ENCODE measurements at regions not wholly inside any gene's neighbourhood (a gene's known extent, or its start where the extent isn't known, plus 50 kb on each side); places are given as distances from the start of the nearest gene placed in this dataset.

GRCh38 chr3:168850109-168850508, 754.4 kb upstream of the GOLIM4 start:
- no peak for DNase-seq
- TF ChIP-seq EP300 (IDR thresholded peaks at IDR 0.05) (no peak), POLR2A (IDR thresholded peaks at IDR 0.05) (no peak), CTCF (IDR thresholded peaks at IDR 0.05) (no peak)
- intact Hi-C loops (cut with DNase I) = no loop called here
- Histone ChIP-seq H3K9me3 (no peaks in the 10 kb centered on the region), H3K36me3 (no peaks in the 10 kb centered on the region), H3K27ac (no peak overlapping the region), H3K4me1 (ENCODE audit: insufficient read depth) (no peaks in the 10 kb centered on the region), H3K27me3 (no peaks in the 10 kb centered on the region), H3K4me3 (no peak overlapping the region)

GRCh38 chr3:168847291-168847883, 751.7 kb upstream of the GOLIM4 start:
- 9 to 13% (median 10%) methylated on average over 7 of the region's 7 CpGs for WGBS, 3 donors
- H3K4me3 ChIP-seq = no peak overlapping the region

GRCh38 chr3:168844894-168845482, 749.3 kb upstream of the GOLIM4 start:
- TF ChIP-seq CTCF (IDR thresholded peaks at IDR 0.05) (no peak), EP300 (IDR thresholded peaks at IDR 0.05) (no peak), POLR2A (IDR thresholded peaks at IDR 0.05) (no peak)
- intact Hi-C loops (cut with DNase I) = no loop called here
- H3K4me1 ChIP-seq (ENCODE audit: insufficient read depth) = no peaks in the 10 kb centered on the region

More at GRCh38 chr3:168847291-168847883, 751.7 kb upstream of the GOLIM4 start:
- no peak overlapping the region for H3K27ac ChIP-seq
- no peaks in the 10 kb centered on the region for H3K36me3 ChIP-seq
- no peak for DNase-seq
- H3K4me1 ChIP-seq (ENCODE audit: insufficient read depth) = no peaks in the 10 kb centered on the region
- intact Hi-C loops (cut with DNase I) = no loop called here
- TF ChIP-seq CTCF (IDR thresholded peaks at IDR 0.05) = no peak
- TF ChIP-seq POLR2A (IDR thresholded peaks at IDR 0.05) = no peak
- TF ChIP-seq EP300 (IDR thresholded peaks at IDR 0.05) = no peak
- no peaks in the 10 kb centered on the region for H3K9me3 ChIP-seq
- H3K27me3 ChIP-seq = no peaks in the 10 kb centered on the region

DNA sequence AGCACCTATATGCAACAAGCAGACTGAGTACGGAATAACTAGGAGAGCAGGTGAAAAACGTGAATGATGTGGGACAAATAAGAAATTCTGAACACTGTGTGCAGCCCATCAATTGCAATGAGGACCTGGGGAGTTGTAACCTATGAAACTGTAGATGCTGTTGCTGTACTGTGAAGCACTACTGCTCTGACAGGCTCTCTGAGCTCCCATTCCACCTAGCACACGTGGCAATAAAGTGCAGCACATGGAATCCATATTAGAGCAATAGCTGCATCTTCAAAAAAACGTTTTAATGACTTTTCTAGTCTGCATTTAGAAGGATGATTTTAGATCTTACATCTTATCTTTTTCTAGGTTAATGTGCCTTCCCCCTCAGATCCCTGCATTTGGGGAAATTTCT, 748.7 kb upstream of the GOLIM4 start:
- WGBS, 3 donors = 56 to 69% (median 62%) methylated on average over 4 of the region's 4 CpGs
- Histone ChIP-seq H3K9me3 (no peaks in the 10 kb centered on the region), H3K36me3 (no peaks in the 10 kb centered on the region), H3K27me3 (no peaks in the 10 kb centered on the region), H3K27ac (no peak overlapping the region), H3K4me3 (no peak overlapping the region), H3K4me1 (ENCODE audit: insufficient read depth) (no peaks in the 10 kb centered on the region)
- no peak for DNase-seq
- TF ChIP-seq CTCF (IDR thresholded peaks at IDR 0.05) = no peak
- TF ChIP-seq POLR2A (IDR thresholded peaks at IDR 0.05) = no peak
- no peak for TF ChIP-seq EP300 (IDR thresholded peaks at IDR 0.05)
- intact Hi-C loops (cut with DNase I) = no loop called here

More at GRCh38 chr3:168844894-168845482, 749.3 kb upstream of the GOLIM4 start:
- H3K36me3 ChIP-seq = no peaks in the 10 kb centered on the region
- H3K4me3 ChIP-seq = no peak overlapping the region
- 68 to 83% (median 72%) methylated on average over 6 of the region's 6 CpGs for WGBS, 3 donors
- H3K9me3 ChIP-seq = no peaks in the 10 kb centered on the region
- DNase-seq = no peak
- H3K27me3 ChIP-seq = no peaks in the 10 kb centered on the region
- H3K27ac ChIP-seq = no peak overlapping the region

All from ovary (tissue), 7 donors.